ENCODE measurements at regions not wholly inside any gene's neighbourhood (a gene's known extent, or its start where the extent isn't known, plus 50 kb on each side); places are given as distances from the start of the nearest gene placed in this dataset.

- TF ChIP-seq CTCF (IDR thresholded peaks at IDR 0.05; ENCODE audit: low read depth, low read length), result no peak
- no peak overlapping the region for H3K4me3 ChIP-seq (ENCODE audit: low read depth, low read length)
Measured at GRCh38 chr3:31013090-31013489, 118.6 kb upstream of the GADL1 start.

DNA sequence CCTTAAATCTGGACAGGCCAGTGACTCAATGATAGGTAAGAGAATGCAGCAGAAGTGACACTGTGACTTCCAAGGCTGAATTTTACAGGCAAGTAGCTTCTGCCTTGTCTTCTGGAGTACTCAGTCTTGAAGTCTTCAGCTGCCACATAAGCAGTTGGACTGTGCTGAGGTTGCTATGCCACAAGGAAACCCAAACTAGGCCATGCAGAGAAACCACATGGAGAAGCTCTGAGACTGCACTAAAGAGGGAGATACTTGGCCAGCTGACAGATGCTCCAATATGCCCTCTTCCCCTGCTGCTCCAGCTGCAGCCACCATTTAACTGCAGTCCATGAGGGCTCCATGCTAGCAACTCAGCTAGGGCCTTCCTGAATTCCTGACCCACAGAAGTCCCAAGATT lies 119.4 kb upstream of the GADL1 start:
- H3K4me3 ChIP-seq (ENCODE audit: low read depth, low read length), result no peak overlapping the region
- TF ChIP-seq CTCF (IDR thresholded peaks at IDR 0.05; ENCODE audit: low read depth, low read length), result no peak

DNA sequence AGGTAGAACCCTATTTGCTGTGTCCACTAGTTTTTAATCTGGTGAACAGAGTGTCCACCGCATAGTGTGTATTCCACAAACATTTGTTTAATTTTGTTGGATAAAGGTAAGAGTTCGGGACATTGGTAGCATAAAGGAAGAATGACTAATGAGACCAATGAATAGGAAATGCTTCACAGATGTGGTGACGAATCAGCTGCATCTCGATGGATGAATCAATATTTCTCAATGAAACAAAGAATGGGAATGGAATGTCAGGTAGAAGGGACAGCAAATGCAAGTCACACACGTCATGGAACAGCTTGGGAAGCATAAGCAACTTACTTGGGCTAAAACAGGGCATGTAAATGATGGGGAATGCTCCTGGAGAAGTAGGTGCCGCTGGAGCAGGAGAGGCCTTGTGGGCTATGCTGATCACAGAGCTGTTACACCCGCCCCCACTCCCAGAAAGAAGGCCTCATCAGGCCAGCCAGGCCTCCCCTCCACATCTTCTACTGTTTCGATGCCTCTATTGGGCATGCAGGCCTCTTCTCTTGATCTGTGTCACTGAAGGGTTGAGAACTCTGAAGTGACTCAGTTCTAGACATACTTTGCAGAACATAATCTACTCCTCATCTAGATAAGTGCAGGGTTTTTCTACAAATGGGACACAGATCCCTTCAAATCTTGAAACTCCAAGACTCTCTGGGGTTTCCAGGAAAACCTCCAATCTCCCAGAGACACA lies 120.0 kb upstream of the GADL1 start:
- TF ChIP-seq CTCF (IDR thresholded peaks at IDR 0.05; ENCODE audit: low read depth, low read length), result no peak
- no peak overlapping the region for H3K4me3 ChIP-seq (ENCODE audit: low read depth, low read length)

DNA sequence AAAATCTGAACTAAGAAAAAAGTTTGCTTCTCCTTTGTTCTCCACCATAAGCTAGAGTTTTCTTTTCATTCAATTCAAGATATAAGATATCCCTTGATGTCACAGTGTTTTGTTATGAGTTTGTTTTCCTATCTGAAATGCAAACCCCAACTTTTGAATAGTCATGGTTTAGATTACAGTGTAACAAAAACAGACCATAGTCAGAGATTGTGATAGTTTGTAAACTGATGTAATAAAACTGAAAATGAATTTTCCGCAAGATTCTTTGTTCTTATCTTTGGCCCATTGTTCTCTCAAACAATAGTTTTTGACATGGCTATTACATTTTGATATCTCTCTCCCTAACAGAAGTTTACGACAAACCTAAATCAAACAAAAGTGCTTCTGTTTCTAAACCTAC lies 121.7 kb upstream of the GADL1 start:
- no peak for TF ChIP-seq CTCF (IDR thresholded peaks at IDR 0.05; ENCODE audit: low read depth, low read length)
- no peak overlapping the region for H3K4me3 ChIP-seq (ENCODE audit: low read depth, low read length)

- H3K4me3 ChIP-seq (ENCODE audit: low read depth, low read length), result no peak overlapping the region
- no peak for TF ChIP-seq CTCF (IDR thresholded peaks at IDR 0.05; ENCODE audit: low read depth, low read length)
Measured at GRCh38 chr3:31022716-31023115, 128.3 kb upstream of the GADL1 start.

GRCh38 chr3:31025541-31025940 lies 131.1 kb upstream of the GADL1 start:
- H3K4me3 ChIP-seq (ENCODE audit: low read depth, low read length), result no peak overlapping the region
- TF ChIP-seq CTCF (IDR thresholded peaks at IDR 0.05; ENCODE audit: low read depth, low read length), result no peak

DNA sequence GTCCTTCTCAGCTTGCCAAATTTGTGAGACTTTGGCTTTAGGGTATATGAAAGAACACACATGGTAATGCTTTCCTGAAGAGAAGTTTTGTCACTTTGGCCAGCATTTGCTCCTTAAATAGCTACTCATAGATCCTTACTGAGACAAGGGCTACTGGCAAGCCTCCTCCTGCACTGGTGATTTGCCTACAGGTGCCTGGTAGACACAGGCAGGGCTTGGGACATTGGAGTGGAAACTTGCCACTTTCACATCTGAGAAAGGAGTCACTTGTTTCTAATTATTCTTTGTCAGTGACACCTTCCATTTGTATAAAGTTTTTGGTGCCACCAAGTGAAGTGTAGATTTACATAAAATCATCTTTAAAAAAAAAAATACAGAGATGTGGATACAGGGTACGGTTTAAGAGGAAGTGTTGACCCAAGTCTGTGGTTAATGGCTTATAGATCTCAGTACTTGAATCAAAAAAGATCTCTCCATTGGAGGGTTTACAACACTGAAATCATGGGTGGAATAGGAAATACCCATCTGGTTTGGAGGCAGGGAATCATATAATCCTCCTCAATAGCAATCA lies 132.8 kb upstream of the GADL1 start:
- no peak for TF ChIP-seq CTCF (IDR thresholded peaks at IDR 0.05; ENCODE audit: low read depth, low read length)
- H3K4me3 ChIP-seq (ENCODE audit: low read depth, low read length), result no peak overlapping the region

Data from WI38 (cell line).